ENCODE measurements at regions not wholly inside any gene's neighbourhood (a gene's known extent, or its start where the extent isn't known, plus 50 kb on each side); places are given as distances from the start of the nearest gene placed in this dataset.

GRCh38 chr3:76063019-76063418 lies 277.7 kb upstream of the ZNF717 start:
- H2AFZ ChIP-seq (ENCODE audit: low read length) = no peak overlapping the region
- H3K9me2 ChIP-seq (replicated peaks; ENCODE audit: insufficient read depth, low read length) = no peaks in the 10 kb centered on the region
- no peaks in the 10 kb centered on the region for H3K27me3 ChIP-seq (replicated peaks; ENCODE audit: insufficient read depth, low read length)
- no peak overlapping the region for H3K4me2 ChIP-seq (ENCODE audit: low read depth, low read length)
- no peaks in the 10 kb centered on the region for H3K79me2 ChIP-seq (ENCODE audit: low read length)
- no peak overlapping the region for H3K27ac ChIP-seq (ENCODE audit: low read length)
- no peaks in the 10 kb centered on the region for H3K4me1 ChIP-seq (ENCODE audit: low read length)
- no peaks in the 10 kb centered on the region for H3K36me3 ChIP-seq (replicated peaks; ENCODE audit: insufficient read depth, low read length)
- no peak overlapping the region for H3K4me3 ChIP-seq (ENCODE audit: low read length)
- H3F3A ChIP-seq (ENCODE audit: insufficient read depth, low read length) = no peaks in the 10 kb centered on the region
- no peak for DNase-seq
- no peaks in the 10 kb centered on the region for H4K20me1 ChIP-seq (ENCODE audit: insufficient read depth, low read length)
- no peak overlapping the region for H3K9ac ChIP-seq (ENCODE audit: low read length)
- H3K9me3 ChIP-seq (replicated peaks; ENCODE audit: insufficient read depth, low read length) = no peaks in the 10 kb centered on the region
- TF ChIP-seq EZH2phosphoT487 (IDR thresholded peaks at IDR 0.05; ENCODE audit: low read length) = no peak
- no peak for TF ChIP-seq EZH2 (optimal IDR thresholded peaks at IDR 0.05; ENCODE audit: low read depth, low read length)
- TF ChIP-seq, protein P1, sequence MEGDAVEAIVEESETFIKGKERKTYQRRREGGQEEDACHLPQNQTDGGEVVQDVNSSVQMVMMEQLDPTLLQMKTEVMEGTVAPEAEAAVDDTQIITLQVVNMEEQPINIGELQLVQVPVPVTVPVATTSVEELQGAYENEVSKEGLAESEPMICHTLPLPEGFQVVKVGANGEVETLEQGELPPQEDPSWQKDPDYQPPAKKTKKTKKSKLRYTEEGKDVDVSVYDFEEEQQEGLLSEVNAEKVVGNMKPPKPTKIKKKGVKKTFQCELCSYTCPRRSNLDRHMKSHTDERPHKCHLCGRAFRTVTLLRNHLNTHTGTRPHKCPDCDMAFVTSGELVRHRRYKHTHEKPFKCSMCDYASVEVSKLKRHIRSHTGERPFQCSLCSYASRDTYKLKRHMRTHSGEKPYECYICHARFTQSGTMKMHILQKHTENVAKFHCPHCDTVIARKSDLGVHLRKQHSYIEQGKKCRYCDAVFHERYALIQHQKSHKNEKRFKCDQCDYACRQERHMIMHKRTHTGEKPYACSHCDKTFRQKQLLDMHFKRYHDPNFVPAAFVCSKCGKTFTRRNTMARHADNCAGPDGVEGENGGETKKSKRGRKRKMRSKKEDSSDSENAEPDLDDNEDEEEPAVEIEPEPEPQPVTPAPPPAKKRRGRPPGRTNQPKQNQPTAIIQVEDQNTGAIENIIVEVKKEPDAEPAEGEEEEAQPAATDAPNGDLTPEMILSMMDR (IDR thresholded peaks at IDR 0.05; ENCODE audit: low read length) = no peak

DNA sequence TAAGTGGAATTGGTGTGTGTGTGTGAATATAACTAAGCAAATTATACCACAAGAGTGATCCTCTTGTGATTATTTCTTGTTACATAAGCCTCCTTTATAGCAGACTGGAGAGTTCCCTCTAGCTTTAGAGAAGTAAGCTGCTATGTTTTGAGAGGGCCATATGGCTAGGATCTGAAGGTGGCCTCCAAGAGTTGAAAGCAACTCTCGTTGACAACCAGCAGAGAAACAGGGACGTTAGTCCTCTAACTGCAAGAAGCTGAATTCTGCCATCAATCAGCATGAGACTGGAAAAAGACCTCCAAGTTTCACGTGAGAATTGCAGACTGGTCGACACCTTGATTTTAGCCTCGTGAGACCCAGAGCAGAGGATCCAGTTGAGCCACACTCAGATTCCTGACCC lies 278.5 kb upstream of the ZNF717 start:
- H3K9ac ChIP-seq (ENCODE audit: low read length) = no peak overlapping the region
- H3K9me2 ChIP-seq (replicated peaks; ENCODE audit: insufficient read depth, low read length) = no peaks in the 10 kb centered on the region
- no peaks in the 10 kb centered on the region for H4K20me1 ChIP-seq (ENCODE audit: insufficient read depth, low read length)
- no peak overlapping the region for H2AFZ ChIP-seq (ENCODE audit: low read length)
- H3K27ac ChIP-seq (ENCODE audit: low read length) = no peak overlapping the region
- no peak overlapping the region for H3K4me3 ChIP-seq (ENCODE audit: low read length)
- no peaks in the 10 kb centered on the region for H3K4me1 ChIP-seq (ENCODE audit: low read length)
- H3K9me3 ChIP-seq (replicated peaks; ENCODE audit: insufficient read depth, low read length) = no peaks in the 10 kb centered on the region
- TF ChIP-seq, protein P1 (IDR thresholded peaks at IDR 0.05; ENCODE audit: low read length) = no peak
- TF ChIP-seq EZH2 (optimal IDR thresholded peaks at IDR 0.05; ENCODE audit: low read depth, low read length) = no peak
- TF ChIP-seq EZH2phosphoT487 (IDR thresholded peaks at IDR 0.05; ENCODE audit: low read length) = no peak
- DNase-seq = no peak
- no peaks in the 10 kb centered on the region for H3F3A ChIP-seq (ENCODE audit: insufficient read depth, low read length)
- H3K27me3 ChIP-seq (replicated peaks; ENCODE audit: insufficient read depth, low read length) = no peaks in the 10 kb centered on the region
- no peak overlapping the region for H3K4me2 ChIP-seq (ENCODE audit: low read depth, low read length)
- H3K79me2 ChIP-seq (ENCODE audit: low read length) = no peaks in the 10 kb centered on the region
- no peaks in the 10 kb centered on the region for H3K36me3 ChIP-seq (replicated peaks; ENCODE audit: insufficient read depth, low read length)

- no peak for TF ChIP-seq EZH2phosphoT487 (IDR thresholded peaks at IDR 0.05; ENCODE audit: low read length)
- DNase-seq = no peak
- H3K4me3 ChIP-seq (ENCODE audit: low read length) = no peak overlapping the region
- H3K9ac ChIP-seq (ENCODE audit: low read length) = no peak overlapping the region
- no peaks in the 10 kb centered on the region for H4K20me1 ChIP-seq (ENCODE audit: insufficient read depth, low read length)
- H3K9me3 ChIP-seq (replicated peaks; ENCODE audit: insufficient read depth, low read length) = no peaks in the 10 kb centered on the region
- H3K9me2 ChIP-seq (replicated peaks; ENCODE audit: insufficient read depth, low read length) = no peaks in the 10 kb centered on the region
- H3K27me3 ChIP-seq (replicated peaks; ENCODE audit: insufficient read depth, low read length) = no peaks in the 10 kb centered on the region
- no peaks in the 10 kb centered on the region for H3K36me3 ChIP-seq (replicated peaks; ENCODE audit: insufficient read depth, low read length)
- no peak overlapping the region for H3K27ac ChIP-seq (ENCODE audit: low read length)
- H3K4me1 ChIP-seq (ENCODE audit: low read length) = no peaks in the 10 kb centered on the region
- no peak overlapping the region for H2AFZ ChIP-seq (ENCODE audit: low read length)
- H3K4me2 ChIP-seq (ENCODE audit: low read depth, low read length) = no peak overlapping the region
- no peaks in the 10 kb centered on the region for H3K79me2 ChIP-seq (ENCODE audit: low read length)
- H3F3A ChIP-seq (ENCODE audit: insufficient read depth, low read length) = no peaks in the 10 kb centered on the region
Observed at GRCh38 chr3:76065964-76066363, 280.6 kb upstream of the ZNF717 start.

- Histone ChIP-seq H3K9me2 (replicated peaks; ENCODE audit: insufficient read depth, low read length) (no peaks in the 10 kb centered on the region), H4K20me1 (ENCODE audit: insufficient read depth, low read length) (no peaks in the 10 kb centered on the region), H3K4me2 (ENCODE audit: low read depth, low read length) (no peak overlapping the region), H3K79me2 (ENCODE audit: low read length) (no peaks in the 10 kb centered on the region), H2AFZ (ENCODE audit: low read length) (no peak overlapping the region), H3F3A (ENCODE audit: insufficient read depth, low read length) (no peaks in the 10 kb centered on the region), H3K4me3 (ENCODE audit: low read length) (no peak overlapping the region), H3K27me3 (replicated peaks; ENCODE audit: insufficient read depth, low read length) (no peaks in the 10 kb centered on the region), H3K27ac (ENCODE audit: low read length) (no peak overlapping the region), H3K9ac (ENCODE audit: low read length) (no peak overlapping the region), H3K36me3 (replicated peaks; ENCODE audit: insufficient read depth, low read length) (no peaks in the 10 kb centered on the region), H3K4me1 (ENCODE audit: low read length) (no peaks in the 10 kb centered on the region), H3K9me3 (replicated peaks; ENCODE audit: insufficient read depth, low read length) (no peaks in the 10 kb centered on the region)
- no peak for DNase-seq
- TF ChIP-seq, protein P1 (IDR thresholded peaks at IDR 0.05; ENCODE audit: low read length) = no peak
- TF ChIP-seq EZH2 (optimal IDR thresholded peaks at IDR 0.05; ENCODE audit: low read depth, low read length) (no peak), EZH2phosphoT487 (IDR thresholded peaks at IDR 0.05; ENCODE audit: low read length) (no peak)
Observed at GRCh38 chr3:76078101-76078500, 292.8 kb upstream of the ZNF717 start.
